ENCODE measurements at regions not wholly inside any gene's neighbourhood (a gene's known extent, or its start where the extent isn't known, plus 50 kb on each side); places are given as distances from the start of the nearest gene placed in this dataset.

DNA sequence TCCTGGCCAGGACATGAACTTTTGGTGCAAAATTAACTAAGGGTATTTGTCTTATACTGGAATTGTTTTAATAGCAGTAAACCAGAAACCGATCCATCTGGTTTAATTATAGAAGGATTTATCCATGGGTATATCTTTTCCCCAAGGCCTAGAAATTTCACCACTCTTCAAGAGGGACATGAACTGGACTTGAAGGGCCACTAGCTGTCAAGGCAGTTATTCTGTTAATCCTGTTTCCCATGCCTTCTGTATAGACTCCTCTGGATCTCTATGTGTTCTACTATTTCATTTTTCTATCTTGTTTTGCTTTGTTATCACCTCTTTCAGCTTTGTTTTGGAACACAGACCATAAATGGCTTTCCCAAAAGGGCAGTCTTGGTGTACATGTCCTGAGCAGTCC, 467.6 kb downstream of the KIF4B start:
- intact Hi-C loops (cut with micrococcal nuclease), result no loop called here
- no TSS peak for BruUV-seq (replicated peaks)
- ChIA-PET POLR2A (ENCODE audit: unreplicated experiment) (no interaction called here), CTCF (no interaction called here)
- Histone ChIP-seq H3K27ac (ENCODE audit: insufficient read depth, low read length) (no peak overlapping the region), H3K18ac (ENCODE audit: low read depth, low read length) (no peak overlapping the region), H3K14ac (replicated peaks; ENCODE audit: low read depth, low read length) (no peak overlapping the region), H3K9me3 (ENCODE audit: control insufficient read depth, insufficient read depth, low read length) (peaks cover 4% of the 10 kb centered on the region; the same call in 1 of the 2 replicates), H3K4me2 (ENCODE audit: low read depth, low read length) (no peak overlapping the region), H3K79me1 (ENCODE audit: low read depth in 1 of 2, low read length in 2 of 2) (no peaks in the 10 kb centered on the region), H3K27me3 (ENCODE audit: control insufficient read depth, insufficient read depth, low read length) (no peaks in the 10 kb centered on the region), H2AK5ac (ENCODE audit: low read depth, low read length) (no peak overlapping the region), H4K5ac (ENCODE audit: low read depth, low read length) (no peak overlapping the region), H4K8ac (ENCODE audit: low read depth in 2 of 2, low read length in 2 of 2) (no peak overlapping the region), H2AFZ (replicated peaks; ENCODE audit: low read length, poor library complexity) (no peak overlapping the region), H4K91ac (ENCODE audit: insufficient read depth, low read depth, low read length) (no peak overlapping the region), H3K36me3 (ENCODE audit: control insufficient read depth, insufficient read depth, low read length) (no peaks in the 10 kb centered on the region), H2BK15ac (ENCODE audit: low read depth, low read length) (no peak overlapping the region), H3K9ac (ENCODE audit: low read depth, low read length) (no peak overlapping the region), H3K4ac (ENCODE audit: low read depth, low read length) (no peak overlapping the region), H2BK5ac (ENCODE audit: low read depth, low read length, poor library complexity, severe bottlenecking) (no peak overlapping the region), H4K20me1 (ENCODE audit: insufficient read depth, low read length) (no peaks in the 10 kb centered on the region), H3K56ac (ENCODE audit: extremely low read depth, insufficient read depth, low read length) (no peak overlapping the region), H3K23ac (ENCODE audit: low read depth, low read length) (no peak overlapping the region), H2BK20ac (ENCODE audit: low read depth, low read length) (no peak overlapping the region), H3K4me3 (ENCODE audit: insufficient read depth, low read depth, low read length) (no peak overlapping the region), H2BK120ac (ENCODE audit: low read depth, low read length) (no peak overlapping the region), H3K9me1 (ENCODE audit: insufficient read depth, low read length) (no peaks in the 10 kb centered on the region), H3K4me1 (ENCODE audit: control insufficient read depth, insufficient read depth, low read length) (no peaks in the 10 kb centered on the region), H2AK9ac (replicated peaks; ENCODE audit: low read depth, low read length, poor library complexity) (no peak overlapping the region)
- TF ChIP-seq CHD1 (IDR thresholded peaks at IDR 0.05; ENCODE audit: low read depth, low read length), result no peak
- TF ChIP-seq, protein P1, sequence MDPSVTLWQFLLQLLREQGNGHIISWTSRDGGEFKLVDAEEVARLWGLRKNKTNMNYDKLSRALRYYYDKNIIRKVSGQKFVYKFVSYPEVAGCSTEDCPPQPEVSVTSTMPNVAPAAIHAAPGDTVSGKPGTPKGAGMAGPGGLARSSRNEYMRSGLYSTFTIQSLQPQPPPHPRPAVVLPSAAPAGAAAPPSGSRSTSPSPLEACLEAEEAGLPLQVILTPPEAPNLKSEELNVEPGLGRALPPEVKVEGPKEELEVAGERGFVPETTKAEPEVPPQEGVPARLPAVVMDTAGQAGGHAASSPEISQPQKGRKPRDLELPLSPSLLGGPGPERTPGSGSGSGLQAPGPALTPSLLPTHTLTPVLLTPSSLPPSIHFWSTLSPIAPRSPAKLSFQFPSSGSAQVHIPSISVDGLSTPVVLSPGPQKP (IDR thresholded peaks at IDR 0.05; ENCODE audit: borderline replicate concordance, low read depth, low read length), result no peak
- no peak for TF ChIP-seq RAD21 (IDR thresholded peaks at IDR 0.05; ENCODE audit: low read length)
- TF ChIP-seq POLR2A (IDR thresholded peaks at IDR 0.05; ENCODE audit: low read depth, low read length), result no peak
- TF ChIP-seq MAZ (IDR thresholded peaks at IDR 0.05; ENCODE audit: borderline replicate concordance, low read depth, low read length), result no peak
- no peak for TF ChIP-seq SMC3 (IDR thresholded peaks at IDR 0.05; ENCODE audit: low read depth, low read length)
- TF ChIP-seq, protein P2, sequence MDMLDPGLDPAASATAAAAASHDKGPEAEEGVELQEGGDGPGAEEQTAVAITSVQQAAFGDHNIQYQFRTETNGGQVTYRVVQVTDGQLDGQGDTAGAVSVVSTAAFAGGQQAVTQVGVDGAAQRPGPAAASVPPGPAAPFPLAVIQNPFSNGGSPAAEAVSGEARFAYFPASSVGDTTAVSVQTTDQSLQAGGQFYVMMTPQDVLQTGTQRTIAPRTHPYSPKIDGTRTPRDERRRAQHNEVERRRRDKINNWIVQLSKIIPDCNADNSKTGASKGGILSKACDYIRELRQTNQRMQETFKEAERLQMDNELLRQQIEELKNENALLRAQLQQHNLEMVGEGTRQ (IDR thresholded peaks at IDR 0.05; ENCODE audit: low read depth, low read length), result no peak
- no peak for TF ChIP-seq RCOR1 (IDR thresholded peaks at IDR 0.05; ENCODE audit: insufficient replicate concordance, low read length)
- TF ChIP-seq NFE2L2 (IDR thresholded peaks at IDR 0.05; ENCODE audit: low read depth, low read length), result no peak
- ATAC-seq (ENCODE audit: low read depth) (no peak), DNase-seq (no peak)
- dilution Hi-C loops (cut with HindIII; ENCODE audit: low sequenced_read_pairs, unreplicated experiment), result no loop called here
- in situ Hi-C loops (cut with MboI; ENCODE audit: low sequenced_read_pairs), result no loop called here
- no CpG with 5 or more reads among the region's 1 CpG for WGBS, 2 experiments (ENCODE audit: extremely low coverage in 2 of 2, insufficient read length in 1 of 2)
